ENCODE measurements at regions not wholly inside any gene's neighbourhood (a gene's known extent, or its start where the extent isn't known, plus 50 kb on each side); places are given as distances from the start of the nearest gene placed in this dataset.
A peak's percentile ranks its signal among the peaks of the same experiment; 100 is the strongest.
"Not testable (repeated sequence)": the region's sequence is repeated elsewhere in the genome, so short reads cannot be mapped to it uniquely, and the experiment has no call there.

DNA sequence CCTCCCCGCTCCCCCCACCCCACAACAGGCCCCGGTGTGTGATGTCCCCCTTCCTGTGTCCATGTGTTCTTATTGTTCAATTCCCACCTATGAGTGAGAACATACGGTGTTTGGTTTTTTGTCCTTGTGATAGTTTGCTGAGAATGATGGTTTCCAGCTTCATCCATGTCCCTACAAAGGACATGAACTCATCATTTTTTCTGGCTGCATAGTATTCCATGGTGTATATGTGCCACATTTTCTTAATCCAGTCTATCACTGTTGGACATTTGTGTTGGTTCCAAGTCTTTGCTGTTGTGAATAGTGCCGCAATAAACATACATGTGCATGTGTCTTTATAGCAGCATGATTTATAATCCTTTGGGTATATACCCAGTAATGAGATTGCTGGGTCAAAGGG, 104.3 kb downstream of the MTPN start:
- intact Hi-C loops (cut with DNase I); H3K27ac ChIP-seq (ENCODE audit: low read length); H3K9me3 ChIP-seq (ENCODE audit: control insufficient read depth, low read length); H3K4me1 ChIP-seq (ENCODE audit: control insufficient read depth, insufficient read depth, low read length); H3K27me3 ChIP-seq (ENCODE audit: control insufficient read depth, insufficient read depth); H3K4me3 ChIP-seq (ENCODE audit: low read length); DNase-seq; ATAC-seq: not testable (repeated sequence)
- 90% methylated on average over 3 of the region's 4 CpGs for WGBS

GRCh38 chr7:135862586-135863340, 114.2 kb upstream of the FAM180A start:
- no peaks in the 10 kb centered on the region for H3K9me3 ChIP-seq (ENCODE audit: control insufficient read depth, low read length)
- no peaks in the 10 kb centered on the region for H3K4me1 ChIP-seq (ENCODE audit: control insufficient read depth, insufficient read depth, low read length)
- H3K4me3 ChIP-seq (ENCODE audit: low read length), result no peak overlapping the region
- H3K27ac ChIP-seq (ENCODE audit: low read length), result no peak overlapping the region
- intact Hi-C loops (cut with DNase I), result no loop called here
- WGBS, result 53% methylated on average over 8 of the region's 8 CpGs
- H3K27me3 ChIP-seq (ENCODE audit: control insufficient read depth, insufficient read depth), result no peaks in the 10 kb centered on the region
- DNase-seq, result no peak
- peak; percentile 14 to 39 for ATAC-seq

GRCh38 chr7:135859538-135859937, 110.9 kb upstream of the FAM180A start:
- Histone ChIP-seq H3K4me3 (ENCODE audit: low read length) (no peak overlapping the region), H3K4me1 (ENCODE audit: control insufficient read depth, insufficient read depth, low read length) (no peaks in the 10 kb centered on the region), H3K27me3 (ENCODE audit: control insufficient read depth, insufficient read depth) (no peaks in the 10 kb centered on the region), H3K9me3 (ENCODE audit: control insufficient read depth, low read length) (no peaks in the 10 kb centered on the region), H3K27ac (ENCODE audit: low read length) (no peak overlapping the region)
- intact Hi-C loops (cut with DNase I), result no loop called here
- DNase-seq (no peak), ATAC-seq (no peak)
- 89% methylated on average over 2 of the region's 2 CpGs for WGBS

DNA sequence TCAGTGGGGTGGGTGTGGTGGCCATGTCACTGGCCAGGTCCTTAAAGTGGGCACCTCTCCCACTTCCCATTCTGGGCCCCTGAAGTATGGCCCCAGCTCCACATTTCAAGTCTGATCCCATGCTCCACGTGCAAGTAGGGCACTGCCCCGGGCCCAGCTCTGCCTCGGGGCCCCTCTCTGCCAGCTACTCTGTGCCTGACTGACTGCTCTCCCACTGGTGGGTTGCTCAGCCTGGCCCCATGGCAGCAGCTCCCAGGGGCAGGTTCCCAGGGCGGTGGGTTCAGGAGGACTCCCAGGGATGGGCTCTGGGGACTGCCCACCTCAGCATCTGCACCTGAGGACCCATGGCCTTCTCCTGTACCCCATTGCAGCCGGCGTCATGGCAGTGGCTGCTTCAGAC, 110.2 kb upstream of the FAM180A start:
- no peak overlapping the region for H3K4me3 ChIP-seq (ENCODE audit: low read length)
- H3K27ac ChIP-seq (ENCODE audit: low read length), result no peak overlapping the region
- intact Hi-C loops (cut with DNase I), result no loop called here
- no peaks in the 10 kb centered on the region for H3K9me3 ChIP-seq (ENCODE audit: control insufficient read depth, low read length)
- ATAC-seq (no peak), DNase-seq (no peak)
- 92% methylated on average over 6 of the region's 6 CpGs for WGBS
- H3K4me1 ChIP-seq (ENCODE audit: control insufficient read depth, insufficient read depth, low read length), result no peaks in the 10 kb centered on the region
- H3K27me3 ChIP-seq (ENCODE audit: control insufficient read depth, insufficient read depth), result no peaks in the 10 kb centered on the region

- peak in 1 of 3 donors; percentile 38 for DNase-seq
- 96% methylated on average over 4 of the region's 4 CpGs for WGBS
- intact Hi-C loops (cut with DNase I), result no loop called here
- H3K27me3 ChIP-seq (ENCODE audit: control insufficient read depth, insufficient read depth), result no peaks in the 10 kb centered on the region
- no peak overlapping the region for H3K27ac ChIP-seq (ENCODE audit: low read length)
- no peaks in the 10 kb centered on the region for H3K4me1 ChIP-seq (ENCODE audit: control insufficient read depth, insufficient read depth, low read length)
- H3K4me3 ChIP-seq (ENCODE audit: low read length), result no peak overlapping the region
- H3K9me3 ChIP-seq (ENCODE audit: control insufficient read depth, low read length), result no peaks in the 10 kb centered on the region
- ATAC-seq, result peak in 1 of 2 donors; percentile 28
Observed at GRCh38 chr7:135858379-135858778, 109.8 kb upstream of the FAM180A start.

- Histone ChIP-seq H3K4me1 (ENCODE audit: control insufficient read depth, insufficient read depth, low read length) (no peaks in the 10 kb centered on the region), H3K27ac (ENCODE audit: low read length) (no peak overlapping the region), H3K27me3 (ENCODE audit: control insufficient read depth, insufficient read depth) (no peaks in the 10 kb centered on the region), H3K4me3 (ENCODE audit: low read length) (no peak overlapping the region), H3K9me3 (ENCODE audit: control insufficient read depth, low read length) (no peaks in the 10 kb centered on the region)
- 91% methylated on average over 3 of the region's 3 CpGs for WGBS
- DNase-seq (no peak), ATAC-seq (no peak)
- intact Hi-C loops (cut with DNase I), result no loop called here
Observed at GRCh38 chr7:135857519-135858274, 109.1 kb upstream of the FAM180A start.

DNA sequence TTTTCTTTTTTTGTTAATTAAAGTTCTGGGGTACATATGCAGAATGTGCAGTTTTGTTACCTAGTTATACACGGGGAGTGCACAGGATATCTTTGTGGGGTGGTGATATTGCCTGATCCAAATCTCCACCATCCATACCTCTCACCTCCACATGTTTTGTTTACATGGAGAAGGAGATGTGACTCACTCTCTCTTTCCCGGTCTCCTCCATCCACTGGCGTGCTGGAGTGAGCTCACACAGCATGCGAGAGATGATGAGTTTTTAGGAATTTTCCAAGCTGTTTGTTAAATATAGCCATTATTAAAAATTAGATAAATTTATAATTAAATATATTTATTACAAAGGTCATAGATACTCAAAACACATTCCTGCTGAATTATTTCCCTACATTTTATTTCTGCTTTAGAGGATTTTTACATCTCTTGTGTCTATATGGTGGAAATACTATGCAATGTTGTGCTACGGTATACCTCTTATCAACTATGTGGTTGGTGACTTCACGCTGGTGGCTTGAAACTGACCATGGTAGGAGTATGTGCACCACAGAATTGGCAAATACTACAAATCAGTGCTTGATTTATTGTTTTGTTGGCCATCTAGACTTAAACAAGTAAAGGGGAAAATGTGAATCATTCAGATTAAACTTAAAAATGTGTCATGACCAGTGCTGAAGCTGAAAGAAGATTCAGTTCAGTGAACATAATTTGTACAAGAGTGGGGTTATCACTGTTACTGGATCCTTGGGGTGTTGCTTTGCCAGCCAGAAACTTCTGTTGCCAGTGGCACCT, 107.9 kb upstream of the FAM180A start:
- DNase-seq, result no peak
- Histone ChIP-seq H3K4me1 (ENCODE audit: control insufficient read depth, insufficient read depth, low read length) (no peaks in the 10 kb centered on the region), H3K4me3 (ENCODE audit: low read length) (no peak overlapping the region), H3K27me3 (ENCODE audit: control insufficient read depth, insufficient read depth) (no peaks in the 10 kb centered on the region), H3K9me3 (ENCODE audit: control insufficient read depth, low read length) (no peaks in the 10 kb centered on the region), H3K27ac (ENCODE audit: low read length) (no peak overlapping the region)
- WGBS, result 74% methylated on average over 6 of the region's 6 CpGs
- intact Hi-C loops (cut with DNase I), result no loop called here
- no peak for ATAC-seq

DNA sequence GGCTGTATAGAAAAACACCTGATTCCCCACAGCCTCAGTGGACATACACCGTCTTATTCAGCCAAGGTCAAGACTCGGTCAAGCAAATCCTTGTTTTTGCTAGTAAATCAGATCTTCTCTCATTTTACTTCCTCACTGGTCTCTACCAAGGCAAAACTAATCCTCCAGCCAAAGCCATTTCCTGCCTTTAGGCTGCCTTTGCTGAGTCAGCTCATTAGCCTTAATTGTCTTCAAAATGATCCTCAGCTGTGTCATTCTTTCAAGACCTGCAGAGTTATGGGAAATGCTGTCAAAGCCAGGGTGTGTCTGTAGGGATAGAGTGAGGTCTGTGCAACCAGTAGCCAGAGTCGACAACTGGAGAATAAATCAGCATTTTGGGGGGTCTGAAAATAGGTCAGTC, 107.2 kb upstream of the FAM180A start:
- DNase-seq (no peak), ATAC-seq (no peak)
- H3K4me1 ChIP-seq (ENCODE audit: control insufficient read depth, insufficient read depth, low read length), result no peaks in the 10 kb centered on the region
- no peak overlapping the region for H3K4me3 ChIP-seq (ENCODE audit: low read length)
- WGBS, result 41% methylated on average over 3 of the region's 3 CpGs
- H3K27me3 ChIP-seq (ENCODE audit: control insufficient read depth, insufficient read depth), result no peaks in the 10 kb centered on the region
- no peak overlapping the region for H3K27ac ChIP-seq (ENCODE audit: low read length)
- no peaks in the 10 kb centered on the region for H3K9me3 ChIP-seq (ENCODE audit: control insufficient read depth, low read length)
- intact Hi-C loops (cut with DNase I), result no loop called here

DNA sequence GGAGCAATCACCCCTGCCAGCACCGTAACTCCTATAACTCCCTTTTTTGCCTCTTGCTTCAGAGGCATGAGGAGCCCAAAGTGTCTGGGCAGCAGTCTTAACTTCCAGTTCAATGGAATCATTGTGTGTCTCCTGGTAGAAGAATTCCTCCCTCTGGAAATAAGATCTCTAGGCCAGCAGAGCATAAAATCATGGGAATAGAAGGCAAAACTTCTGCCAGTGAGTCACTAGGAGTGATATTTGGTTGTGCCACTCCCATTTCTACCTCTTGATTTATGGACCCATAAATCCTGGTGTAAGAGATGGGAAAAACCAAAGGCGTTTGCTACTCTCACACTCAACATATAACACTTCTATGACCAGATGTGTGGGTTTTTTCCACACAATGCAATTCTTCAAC, 104.9 kb upstream of the FAM180A start:
- 84% methylated on average over 2 of the region's 2 CpGs for WGBS
- Histone ChIP-seq H3K27me3 (ENCODE audit: control insufficient read depth, insufficient read depth) (no peaks in the 10 kb centered on the region), H3K4me3 (ENCODE audit: low read length) (no peak overlapping the region), H3K4me1 (ENCODE audit: control insufficient read depth, insufficient read depth, low read length) (no peaks in the 10 kb centered on the region), H3K9me3 (ENCODE audit: control insufficient read depth, low read length) (no peaks in the 10 kb centered on the region), H3K27ac (ENCODE audit: low read length) (no peak overlapping the region)
- intact Hi-C loops (cut with DNase I), result no loop called here
- ATAC-seq, result no peak
- no peak for DNase-seq

DNA sequence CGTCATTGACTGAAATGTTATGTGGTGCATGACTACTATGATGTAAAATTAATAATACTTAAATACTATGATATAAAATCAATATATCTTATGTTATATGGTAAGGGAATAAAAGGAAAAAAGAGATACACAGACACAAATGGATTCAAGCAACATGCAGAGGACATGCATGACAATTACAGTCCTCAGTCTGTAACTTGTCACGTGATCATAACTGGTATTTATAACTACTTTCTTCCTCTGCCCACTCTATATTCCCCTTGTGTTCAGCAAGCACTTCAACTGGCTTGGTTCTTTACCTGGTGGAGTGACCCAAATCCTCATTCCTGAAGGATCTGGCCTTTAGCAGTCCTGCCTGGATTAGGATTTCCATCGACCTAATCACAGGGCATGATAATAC, 104.4 kb upstream of the FAM180A start:
- Histone ChIP-seq H3K4me3 (ENCODE audit: low read length) (no peak overlapping the region), H3K27ac (ENCODE audit: low read length) (no peak overlapping the region), H3K27me3 (ENCODE audit: control insufficient read depth, insufficient read depth) (no peaks in the 10 kb centered on the region), H3K4me1 (ENCODE audit: control insufficient read depth, insufficient read depth, low read length) (no peaks in the 10 kb centered on the region), H3K9me3 (ENCODE audit: control insufficient read depth, low read length) (no peaks in the 10 kb centered on the region)
- WGBS, result 82% methylated on average over 3 of the region's 3 CpGs
- no peak for DNase-seq
- ATAC-seq, result no peak
- intact Hi-C loops (cut with DNase I), result no loop called here

GRCh38 chr7:135847242-135847641, 98.6 kb upstream of the FAM180A start:
- Histone ChIP-seq H3K27me3 (ENCODE audit: control insufficient read depth, insufficient read depth) (no peaks in the 10 kb centered on the region), H3K9me3 (ENCODE audit: control insufficient read depth, low read length) (no peaks in the 10 kb centered on the region), H3K4me1 (ENCODE audit: control insufficient read depth, insufficient read depth, low read length) (no peaks in the 10 kb centered on the region), H3K4me3 (ENCODE audit: low read length) (no peak overlapping the region), H3K27ac (ENCODE audit: low read length) (no peak overlapping the region)
- intact Hi-C loops (cut with DNase I), result no loop called here
- ATAC-seq (no peak), DNase-seq (no peak)
- WGBS, result 81% methylated on average over 2 of the region's 2 CpGs
